HG03432 (cell line): ENCODE measurements at regions not wholly inside any gene's neighbourhood (a gene's known extent, or its start where the extent isn't known, plus 50 kb on each side); places are given as distances from the start of the nearest gene placed in this dataset.
"Not testable (repeated sequence)": the region's sequence is repeated elsewhere in the genome, so short reads cannot be mapped to it uniquely, and the experiment has no call there.

Experiments
- ATAC-seq: cut with Tn5 transposase; IDR thresholded peaks from one replicate; pipeline ENCODE4 v1.9.1; 2021; ENCODE audit warnings: mild to moderate bottlenecking, moderate library complexity; ENCODE audit not compliant: unreplicated experiment

DNA sequence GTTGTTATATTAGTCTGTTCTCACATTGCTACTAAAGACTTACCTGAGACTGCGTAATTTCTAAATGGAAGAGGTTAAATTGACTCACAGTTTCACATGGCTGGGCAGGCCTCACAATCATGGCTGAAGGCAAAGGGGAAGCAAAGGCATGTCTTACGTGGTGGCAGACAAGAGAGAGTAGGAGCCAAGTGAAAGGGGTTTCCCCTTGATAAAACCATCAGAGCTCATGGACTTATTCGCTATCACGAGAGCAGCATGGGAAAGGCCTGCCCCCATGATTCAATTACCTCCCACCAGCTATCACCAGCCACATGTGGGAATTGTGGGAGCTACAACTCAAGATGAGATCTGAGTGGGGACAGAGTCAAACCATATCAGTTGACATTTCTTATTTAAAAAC lies 374.5 kb upstream of the RORB start:
- no peak for ATAC-seq

DNA sequence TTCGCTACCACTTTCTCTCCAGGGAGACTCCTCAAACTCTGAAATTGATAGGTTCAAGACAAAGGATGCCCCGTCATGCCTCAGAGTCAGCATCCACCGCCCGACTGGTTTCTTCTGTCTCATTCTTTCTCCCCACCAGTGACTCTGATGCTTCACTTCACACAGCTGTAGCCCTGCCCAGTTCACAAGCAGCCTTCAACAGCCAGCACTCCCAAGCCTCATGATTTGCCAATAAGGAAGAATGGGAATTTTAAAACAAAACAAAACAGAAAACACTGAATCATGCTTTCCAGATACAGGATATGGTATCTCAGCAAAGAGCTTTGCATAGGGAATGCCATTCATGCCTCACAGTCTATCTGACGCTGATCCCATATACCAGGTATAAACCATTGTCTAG lies 371.2 kb upstream of the RORB start:
- no peak for ATAC-seq

DNA sequence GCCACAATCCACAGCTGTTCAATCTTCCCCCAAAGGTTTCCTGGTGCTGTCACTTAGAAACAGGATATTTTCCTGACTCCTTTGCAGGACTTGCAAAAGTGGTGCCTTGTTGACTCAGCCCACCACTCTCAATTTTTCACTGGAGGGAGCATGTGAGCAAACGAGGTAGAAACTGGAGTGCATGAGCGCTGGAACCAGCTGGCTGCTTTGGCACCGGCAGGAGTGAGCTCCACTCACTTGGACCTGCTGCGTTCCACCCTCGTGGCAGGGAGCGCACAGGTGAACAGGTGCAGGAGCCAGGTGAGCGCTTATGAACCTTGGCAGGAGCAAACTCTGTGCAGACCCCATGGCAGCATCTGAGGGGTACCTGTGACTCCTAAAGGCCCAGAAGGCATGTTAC lies 364.1 kb upstream of the RORB start:
- no peak for ATAC-seq

DNA sequence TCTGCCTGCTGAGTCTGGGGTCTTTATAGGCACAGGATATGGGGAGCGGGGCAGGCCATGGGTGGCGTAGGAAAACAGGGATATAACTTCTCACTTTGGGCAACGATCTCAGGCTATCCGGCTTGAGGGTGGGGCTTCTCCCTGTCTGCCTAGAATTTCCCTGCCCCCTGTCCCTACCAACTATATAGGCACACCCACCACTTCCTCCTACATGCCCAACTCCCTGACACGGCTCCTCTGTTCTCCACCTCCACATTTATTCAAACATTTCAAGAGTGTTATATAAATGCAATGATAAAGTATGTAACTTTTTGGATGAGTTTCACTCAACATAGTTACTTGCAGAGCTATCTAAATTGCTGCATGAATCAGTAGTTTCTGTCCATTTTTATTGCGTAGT lies 363.2 kb upstream of the RORB start:
- ATAC-seq, result no peak

DNA sequence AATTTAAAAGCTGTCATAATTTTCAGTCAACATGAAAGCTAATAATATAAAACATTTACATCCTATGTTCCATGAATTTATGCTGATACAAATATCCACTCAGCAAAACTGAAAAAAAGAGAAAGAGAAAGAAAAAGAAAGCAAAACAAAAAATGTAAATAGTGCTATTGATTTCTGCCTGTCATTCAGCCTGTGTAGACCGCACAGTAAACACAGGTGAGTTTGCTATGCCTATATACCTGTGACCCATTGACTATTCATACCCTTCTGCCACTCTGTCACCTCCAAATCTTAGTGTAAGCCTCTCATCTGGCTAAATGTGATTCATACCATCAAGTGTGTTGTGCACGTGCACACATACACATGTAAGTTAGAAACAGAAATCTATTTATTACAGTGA lies 359.0 kb upstream of the RORB start:
- no peak for ATAC-seq

DNA sequence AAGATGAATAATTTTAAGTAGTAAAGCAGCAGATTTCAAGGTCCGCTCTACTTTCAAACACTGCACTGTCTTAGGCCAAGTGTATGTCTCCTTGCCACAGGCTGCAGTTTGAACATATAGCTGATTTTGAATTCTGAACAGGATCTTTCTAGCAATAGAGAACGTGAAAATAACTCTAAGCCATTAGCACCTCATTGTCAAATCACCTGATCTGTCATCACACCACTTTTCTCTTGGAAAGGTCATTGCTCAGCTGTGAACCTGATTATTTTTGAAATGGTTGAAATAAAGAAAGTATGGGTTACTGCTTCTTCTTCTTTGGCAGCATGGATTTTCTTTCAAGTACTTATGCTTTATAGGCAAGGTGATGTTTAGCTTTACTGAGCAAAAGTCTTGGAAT lies 357.0 kb upstream of the RORB start:
- ATAC-seq, result no peak

DNA sequence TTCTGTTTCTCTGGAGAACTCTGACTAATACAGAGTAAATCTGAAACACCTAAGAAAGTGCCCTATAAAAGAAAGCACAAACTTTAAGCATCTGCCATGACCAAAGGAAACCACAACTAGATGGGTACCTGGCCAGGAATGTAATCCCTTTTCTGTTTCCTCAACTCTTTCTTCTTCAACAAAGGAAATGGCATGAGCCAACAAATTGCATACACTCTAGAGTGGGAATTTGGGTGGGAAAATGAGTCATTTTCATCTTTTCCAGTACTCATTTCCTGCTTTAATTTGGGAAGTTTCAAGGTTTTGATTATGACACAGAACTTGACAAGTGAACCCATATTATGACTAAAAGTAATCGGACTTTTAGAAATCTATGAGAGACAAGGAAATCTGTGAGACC lies 349.2 kb upstream of the RORB start:
- no peak for ATAC-seq

DNA sequence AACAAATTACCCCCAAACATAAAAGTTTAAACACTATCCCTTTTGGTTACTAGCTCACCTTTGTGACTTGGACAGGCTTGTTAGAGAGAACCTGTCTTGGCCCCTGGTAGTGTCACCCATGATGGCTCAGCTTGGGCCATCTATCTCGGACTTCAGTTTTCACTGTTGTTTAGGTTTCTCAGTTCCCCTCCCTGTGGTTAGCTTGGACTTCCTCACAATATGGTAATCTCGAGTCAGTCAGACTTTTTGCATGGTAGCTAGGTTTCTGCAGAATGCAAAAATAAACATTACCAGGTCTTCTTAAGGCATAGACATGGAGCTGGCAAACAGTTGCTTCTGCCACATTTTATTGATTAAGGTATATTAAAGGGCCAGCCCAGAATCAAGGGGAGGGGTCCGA lies 324.3 kb upstream of the RORB start:
- peak; percentile 100 for ATAC-seq

DNA sequence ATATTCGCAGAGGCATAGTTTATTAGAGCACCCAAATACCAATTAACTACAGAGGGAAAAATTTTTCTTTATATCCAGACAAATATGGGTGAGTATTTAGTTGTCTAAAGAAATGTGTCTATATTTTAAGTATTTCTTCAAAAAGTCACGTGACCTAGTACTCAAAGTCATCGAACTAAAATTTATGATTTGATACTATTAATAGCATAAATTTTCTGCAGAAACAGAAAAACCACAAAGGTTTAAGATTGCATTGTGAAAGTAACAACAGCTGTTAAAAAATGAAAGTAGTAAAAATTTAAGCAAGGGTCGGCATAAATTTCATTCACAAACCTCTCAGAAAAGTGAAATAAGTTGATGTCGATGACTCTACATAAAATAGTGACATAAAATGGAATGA lies 323.9 kb upstream of the RORB start:
- ATAC-seq, result peak; percentile 50

DNA sequence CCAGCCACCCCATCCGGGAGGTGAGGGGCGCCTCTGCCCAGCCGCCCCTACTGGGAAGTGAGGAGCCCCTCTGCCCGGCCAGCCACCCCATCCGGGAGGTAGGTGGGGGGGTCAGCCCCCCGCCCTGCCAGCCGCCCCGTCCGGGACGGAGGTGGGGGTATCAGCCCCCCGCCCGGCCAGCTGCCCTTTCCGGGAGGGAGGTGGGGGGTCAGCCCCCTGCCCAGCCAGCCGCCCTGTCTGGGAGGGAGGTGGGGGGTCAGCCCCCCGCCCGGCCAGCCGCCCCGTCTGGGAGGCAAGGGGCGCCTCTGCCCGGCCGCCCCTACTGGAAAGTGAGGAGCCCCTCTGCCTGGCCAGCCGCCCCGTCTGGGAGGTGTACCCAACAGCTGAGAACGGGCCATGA lies 299.4 kb upstream of the RORB start:
- not testable (repeated sequence) for ATAC-seq

DNA sequence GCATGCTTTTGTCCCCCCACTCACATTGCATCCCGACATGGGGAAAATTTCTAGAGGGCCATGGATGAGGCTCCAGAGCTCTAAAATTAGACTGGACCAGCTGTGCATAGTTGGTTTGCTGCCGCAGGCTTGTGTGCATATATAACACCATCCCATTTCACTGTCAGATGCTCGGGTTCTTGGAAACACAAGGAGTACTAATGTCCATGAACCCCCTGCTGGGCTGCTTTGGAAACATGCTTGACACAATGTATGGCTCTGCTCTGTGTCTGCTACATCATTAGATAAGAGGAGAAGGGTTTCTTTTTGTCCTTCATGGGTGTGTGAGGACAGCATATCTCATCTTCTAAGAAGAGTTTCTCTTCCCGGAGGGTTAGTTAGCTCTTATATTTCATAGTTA lies 292.1 kb upstream of the RORB start:
- ATAC-seq, result no peak

DNA sequence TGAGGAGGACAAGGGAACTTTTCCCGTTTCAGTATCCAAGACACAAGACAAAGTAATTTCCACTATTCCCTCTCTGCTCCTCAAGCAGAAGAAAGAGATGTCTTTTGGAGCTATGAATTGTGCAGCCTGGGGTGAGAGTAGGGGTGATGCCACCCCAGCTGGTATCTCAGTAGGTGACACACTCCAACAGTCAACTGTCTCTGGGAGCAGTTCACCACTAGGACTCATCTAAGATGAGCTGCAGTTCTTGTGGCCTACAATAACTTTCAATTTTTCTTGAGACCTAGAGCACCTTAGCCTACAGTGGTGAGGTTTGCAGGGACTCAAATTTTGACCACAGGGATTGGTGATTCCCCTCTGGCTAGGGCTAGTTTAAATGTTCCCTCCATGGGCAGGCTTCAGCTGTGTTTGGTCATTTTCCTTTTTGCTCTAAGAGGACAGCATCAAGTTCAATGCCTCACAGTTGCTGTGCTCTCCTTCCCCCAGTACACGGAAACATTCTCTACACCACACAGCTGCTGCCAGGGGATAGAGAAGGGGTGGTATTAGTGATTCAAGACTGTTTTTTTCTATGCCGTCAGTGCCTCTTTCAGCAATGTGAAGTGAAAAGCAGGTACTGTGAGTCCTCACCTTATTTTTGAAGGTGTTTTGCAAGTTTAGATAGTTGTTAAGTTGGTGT lies 278.6 kb upstream of the RORB start:
- ATAC-seq, result no peak

DNA sequence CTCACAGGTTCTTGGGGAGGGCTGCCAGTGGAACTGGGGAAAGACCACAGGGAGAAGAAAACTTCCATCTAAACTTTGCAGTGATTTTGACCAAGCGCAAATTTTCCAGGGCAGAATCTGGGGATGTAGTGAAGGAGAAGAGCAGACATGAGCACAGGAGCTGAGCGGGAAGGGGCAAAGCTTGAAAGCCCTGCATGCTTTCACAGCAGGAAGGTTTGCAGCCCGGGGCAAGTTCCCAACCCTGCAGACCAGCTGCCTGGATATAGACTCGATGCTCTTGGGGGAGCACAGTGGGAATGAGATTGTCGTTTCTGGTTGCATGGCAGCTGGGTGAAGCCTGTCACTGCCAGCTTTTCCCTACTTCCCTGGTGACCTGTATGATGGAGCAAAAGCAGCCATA lies 276.8 kb upstream of the RORB start:
- no peak for ATAC-seq

DNA sequence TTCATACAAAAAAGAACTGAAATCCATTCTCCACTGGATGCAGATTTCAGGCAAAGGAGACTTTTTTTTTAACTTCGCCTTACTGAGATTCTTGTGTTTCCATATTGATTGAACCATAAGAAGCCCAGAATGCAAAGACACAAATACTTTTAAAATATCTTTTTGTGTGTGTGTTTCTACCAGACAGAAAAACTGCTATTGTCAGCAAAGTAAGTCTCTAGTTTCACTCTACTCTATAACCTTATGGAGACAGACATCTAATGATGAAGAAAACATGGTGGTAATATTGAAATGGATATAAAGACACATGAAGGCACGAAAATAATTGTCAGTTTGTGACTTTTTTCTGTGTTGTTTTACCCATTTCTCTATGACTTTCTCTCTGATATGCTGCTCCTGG lies 260.3 kb upstream of the RORB start:
- ATAC-seq, result no peak

DNA sequence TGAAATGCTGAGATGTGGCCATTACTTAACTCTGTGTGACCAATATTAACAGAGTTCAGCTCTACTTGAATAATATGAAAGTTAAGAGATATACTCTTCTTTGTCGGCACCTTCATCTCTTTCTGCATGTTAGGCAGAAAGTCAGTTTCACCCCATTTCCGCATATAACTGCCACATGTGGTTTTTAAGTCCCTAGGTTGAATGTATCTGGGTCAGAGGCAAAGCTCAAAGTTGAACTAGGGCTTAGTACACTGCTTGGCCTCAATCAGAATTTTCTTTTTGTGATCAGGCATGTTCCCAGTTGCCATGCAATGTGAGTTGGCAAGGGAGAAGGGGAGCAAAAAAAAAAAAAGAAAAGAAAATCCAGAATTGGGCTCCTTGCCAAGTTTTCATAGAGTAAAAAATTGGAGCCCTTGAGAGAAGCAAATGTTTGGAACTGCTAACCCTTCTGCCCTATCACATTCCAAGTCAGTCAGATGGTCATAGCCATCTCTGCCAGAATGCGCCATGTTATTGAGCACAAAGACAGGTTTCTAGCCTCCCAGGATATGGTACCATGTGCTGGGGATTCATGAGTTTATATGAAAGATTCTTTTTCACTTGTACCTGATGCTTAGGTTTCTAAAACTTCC lies 251.2 kb upstream of the RORB start:
- no peak for ATAC-seq

DNA sequence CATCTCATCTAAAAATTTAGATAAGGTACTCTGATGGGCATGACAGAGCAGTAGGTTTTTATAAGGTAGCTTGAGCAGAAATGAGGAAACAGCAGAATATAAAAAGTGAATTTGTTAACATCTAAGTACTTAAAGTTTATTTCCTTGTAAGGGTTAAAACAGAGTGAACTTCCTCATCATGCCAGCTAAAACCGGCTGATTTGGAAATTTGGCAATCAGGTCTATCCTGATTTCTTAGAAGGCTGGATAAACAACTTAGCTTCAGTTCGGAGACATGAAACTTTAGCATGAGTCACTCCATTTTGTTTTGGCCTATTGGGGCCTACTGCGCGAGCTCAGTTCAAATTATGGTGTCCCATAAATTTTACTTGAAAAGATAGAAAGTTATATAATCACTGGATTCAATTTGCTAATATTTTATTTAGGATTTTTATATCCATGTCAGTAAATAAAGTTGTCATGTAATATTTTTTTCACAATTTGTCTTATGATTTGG lies 241.6 kb upstream of the RORB start:
- no peak for ATAC-seq

DNA sequence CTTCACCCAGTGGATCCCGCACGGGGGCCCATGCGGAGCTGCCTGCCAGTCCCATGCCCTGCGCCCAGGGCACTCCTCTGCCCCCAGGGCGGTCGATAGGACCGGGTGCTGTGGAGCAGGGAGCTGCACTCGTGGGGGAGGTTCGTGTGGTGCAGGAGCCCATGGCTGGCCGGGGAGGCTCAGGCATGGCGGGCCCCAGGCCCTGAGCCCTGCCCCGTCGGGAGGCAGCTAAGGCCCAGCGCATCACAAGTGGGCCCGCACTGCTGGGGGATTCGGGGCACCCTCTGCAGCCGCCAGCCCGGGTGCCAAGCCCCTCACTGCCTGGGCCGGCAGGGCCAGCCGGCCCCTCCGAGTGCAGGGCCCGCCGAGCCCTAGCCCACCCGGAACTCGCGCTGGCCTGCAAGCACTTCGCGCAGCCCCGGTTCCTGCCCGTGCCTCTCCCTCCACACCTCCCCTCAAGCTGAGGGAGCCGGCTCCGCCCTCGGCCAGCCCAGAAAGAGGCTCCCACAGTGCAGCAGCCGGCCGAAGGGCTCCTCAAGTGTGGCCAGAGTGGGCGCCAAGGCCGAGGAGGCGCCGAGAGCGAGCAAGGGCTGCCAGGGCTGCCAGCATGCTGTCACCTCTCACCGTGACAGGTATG lies 221.1 kb upstream of the RORB start:
- no peak for ATAC-seq

DNA sequence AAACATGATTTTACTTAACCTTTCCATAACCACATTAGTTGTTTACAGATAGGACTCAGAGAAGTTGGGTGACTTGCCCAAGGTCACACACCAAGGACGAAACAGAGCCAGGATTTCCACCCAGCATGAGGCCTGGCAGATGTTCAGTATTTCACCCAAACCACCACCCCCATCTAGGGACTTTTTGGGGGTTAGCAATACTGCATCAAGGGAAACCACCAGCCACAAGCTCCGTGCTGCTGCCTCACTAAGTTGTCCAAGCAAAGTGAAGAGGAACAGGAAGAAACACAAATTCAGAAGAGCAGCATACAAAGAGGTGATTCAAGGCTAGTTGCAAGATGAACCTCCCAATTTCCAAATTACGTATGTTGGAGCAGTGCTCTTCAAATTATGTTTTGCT lies 219.6 kb upstream of the RORB start:
- ATAC-seq, result peak; percentile 97

DNA sequence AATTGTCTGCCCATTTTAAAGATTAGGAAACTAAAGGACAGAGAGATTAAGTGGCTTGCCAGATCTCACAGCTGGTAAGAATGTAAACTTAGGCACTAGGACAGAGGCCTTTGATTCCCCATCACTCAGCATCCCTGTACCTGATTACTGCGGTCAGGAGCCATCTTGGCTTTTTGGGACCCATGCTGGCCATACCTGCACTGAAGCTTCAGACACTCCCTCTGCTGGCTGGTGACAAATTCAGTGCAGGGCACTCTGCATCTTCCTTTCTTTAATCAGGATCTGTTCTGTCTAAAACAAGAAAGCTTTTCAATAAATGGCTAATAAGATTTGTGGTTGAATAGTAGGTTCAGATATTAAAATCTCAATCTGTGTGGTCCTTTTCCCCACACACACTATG lies 215.5 kb upstream of the RORB start:
- ATAC-seq, result no peak

DNA sequence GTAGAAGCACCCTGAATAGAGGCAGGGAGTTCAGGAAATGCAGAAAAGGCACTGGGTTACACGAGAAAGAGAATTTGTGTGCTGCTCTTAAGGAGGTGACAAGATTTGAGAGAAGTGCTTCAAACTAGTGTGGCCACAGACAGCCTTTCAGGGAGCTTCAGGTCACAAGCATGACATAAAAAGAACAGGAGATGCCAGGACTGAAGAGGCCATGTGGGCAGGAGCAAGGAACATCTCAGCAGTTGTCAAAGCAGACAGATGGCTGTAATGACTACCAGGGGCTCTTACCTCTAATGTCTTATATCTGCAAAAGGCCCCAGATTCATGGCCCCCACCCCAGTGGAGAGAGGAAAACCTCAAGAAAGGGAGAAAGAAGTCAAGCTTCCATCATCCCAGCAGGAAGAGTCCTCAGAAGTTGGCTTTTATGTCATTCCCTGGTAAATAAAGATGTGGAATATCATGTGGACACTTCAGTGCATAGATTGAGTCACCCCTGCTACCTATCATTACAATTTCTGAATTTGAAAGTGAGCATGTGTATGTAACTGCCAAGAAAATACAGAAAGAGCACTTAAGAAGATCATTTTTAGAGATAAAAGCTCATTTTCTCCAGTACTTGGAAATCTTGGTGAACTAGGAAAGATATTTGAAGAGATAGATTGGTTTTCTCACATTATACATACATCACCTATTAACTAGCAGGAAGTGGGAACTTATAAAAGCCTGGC lies 214.4 kb upstream of the RORB start:
- no peak for ATAC-seq

DNA sequence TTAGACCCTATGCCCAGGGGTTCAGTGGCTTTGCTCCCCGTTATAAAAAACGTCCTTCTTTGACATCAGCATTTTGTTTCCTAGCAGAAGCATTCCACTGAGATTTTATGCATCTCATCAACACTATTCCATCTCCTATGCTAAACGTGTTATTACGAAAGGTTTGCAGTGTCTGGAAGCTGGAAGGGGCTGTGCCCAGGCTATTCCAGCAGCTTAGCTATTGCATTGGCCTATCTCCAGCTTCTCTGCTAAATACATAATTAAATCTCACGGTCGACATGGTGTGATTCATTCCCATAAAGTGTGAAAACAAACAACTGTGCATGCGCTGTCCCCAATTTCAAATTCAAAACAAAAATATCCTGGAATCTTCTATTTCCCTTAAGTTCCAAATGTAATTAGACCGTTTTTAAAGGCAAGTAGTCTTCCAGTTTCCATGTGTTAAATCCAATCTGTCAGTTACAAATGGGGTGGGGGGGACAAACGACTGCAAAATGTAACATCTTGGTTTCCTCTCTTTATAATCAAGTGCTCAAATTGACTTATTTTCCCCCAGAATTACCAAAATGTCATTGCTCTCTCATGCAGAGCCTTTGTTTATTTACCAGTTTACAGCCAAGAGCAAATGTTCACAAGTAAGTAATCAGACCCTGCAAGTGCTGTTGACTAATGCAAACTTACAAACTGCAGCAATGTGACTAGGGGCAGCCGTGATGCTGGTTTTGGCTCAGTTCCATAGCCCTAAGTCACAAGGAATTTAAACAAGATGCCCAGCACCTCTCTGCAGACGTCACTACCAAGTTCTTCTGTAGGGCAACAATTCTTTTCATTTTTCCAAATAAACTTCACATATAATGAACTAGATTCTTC lies 212.3 kb upstream of the RORB start:
- ATAC-seq, result no peak
